ENCODE measurements at regions not wholly inside any gene's neighbourhood (a gene's known extent, or its start where the extent isn't known, plus 50 kb on each side); places are given as distances from the start of the nearest gene placed in this dataset.

GRCh38 chr10:10854725-10855124 is 162.9 kb upstream of the CELF2 start:
- TF ChIP-seq CTCF (IDR thresholded peaks at IDR 0.05; ENCODE audit: extremely low read depth in 1 of 2, insufficient read depth in 1 of 2, low read depth in 1 of 2, low read length in 2 of 2) (no peak), EZH2 (IDR thresholded peaks at IDR 0.05; ENCODE audit: borderline replicate concordance, low read depth, low read length, severe bottlenecking) (no peak), JUN (IDR thresholded peaks at IDR 0.05; ENCODE audit: borderline replicate concordance, insufficient read depth, insufficient read length, low read depth) (no peak), MAX (IDR thresholded peaks at IDR 0.05; ENCODE audit: insufficient read depth, insufficient read length) (no peak), POLR2A (IDR thresholded peaks at IDR 0.05; ENCODE audit: low read depth, low read length) (no peak), MYC (IDR thresholded peaks at IDR 0.05; ENCODE audit: low read depth, low read length) (no peak), POLR2AphosphoS5 (IDR thresholded peaks at IDR 0.05; ENCODE audit: insufficient read depth, low read depth, low read length) (no peak), GATA2 (IDR thresholded peaks at IDR 0.05; ENCODE audit: insufficient read depth, insufficient read length, low read depth, low read length) (no peak)

Data from endothelial cell of umbilical vein (primary cell).